Right forelimb (tissue), 1 donor: ENCODE measurements at regions not wholly inside any gene's neighbourhood (a gene's known extent, or its start where the extent isn't known, plus 50 kb on each side); places are given as distances from the start of the nearest gene placed in this dataset.
"Not testable (repeated sequence)": the region's sequence is repeated elsewhere in the genome, so short reads cannot be mapped to it uniquely, and the experiment has no call there.

Experiments used
- DNase-seq: peaks from one replicate; pipeline ENCODE4 v3.0.0-alpha.2; 2018

DNA sequence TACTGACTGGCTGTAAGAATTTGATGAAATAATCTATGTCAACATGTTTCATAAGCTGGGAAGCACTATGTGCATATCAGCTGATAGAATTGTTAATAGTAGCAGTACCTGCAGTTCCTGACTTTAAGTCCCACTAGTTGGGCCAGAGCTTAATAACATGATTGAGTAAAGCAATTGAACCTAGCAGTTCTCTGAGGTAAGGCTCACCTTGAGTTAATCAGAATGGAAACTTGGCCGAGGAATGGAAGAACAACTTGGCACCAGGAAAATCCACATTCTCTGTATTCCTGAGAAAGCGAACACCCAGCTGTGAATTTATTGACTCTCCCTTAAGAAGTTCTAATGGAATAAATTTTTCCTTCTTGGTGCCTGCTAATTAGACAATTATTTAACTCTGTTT is 262.6 kb downstream of the IGSF11 start:
- no peak for DNase-seq

DNA sequence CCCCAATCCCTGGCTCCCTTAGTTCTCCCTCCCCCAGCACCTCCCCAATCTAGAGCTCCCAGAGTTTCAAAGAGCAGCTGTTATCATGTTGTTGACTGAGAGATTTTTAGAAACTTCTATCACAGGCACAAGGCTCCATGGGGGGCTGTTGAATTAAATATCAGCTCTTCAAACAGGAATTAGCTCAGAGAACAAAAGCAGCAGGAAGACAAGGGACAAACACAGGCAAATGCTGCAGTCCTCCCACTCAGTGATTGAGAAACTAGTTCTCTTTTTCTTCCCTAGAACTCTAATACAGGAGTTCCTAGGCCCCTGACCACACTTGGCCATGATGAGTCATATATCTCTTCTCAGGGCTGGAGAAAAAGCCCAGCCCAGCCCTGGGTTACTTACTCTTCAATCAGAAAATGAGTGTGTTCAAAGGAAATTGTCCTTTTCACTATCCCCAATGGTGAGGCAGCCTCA is 262.1 kb downstream of the IGSF11 start:
- DNase-seq, result no peak

DNA sequence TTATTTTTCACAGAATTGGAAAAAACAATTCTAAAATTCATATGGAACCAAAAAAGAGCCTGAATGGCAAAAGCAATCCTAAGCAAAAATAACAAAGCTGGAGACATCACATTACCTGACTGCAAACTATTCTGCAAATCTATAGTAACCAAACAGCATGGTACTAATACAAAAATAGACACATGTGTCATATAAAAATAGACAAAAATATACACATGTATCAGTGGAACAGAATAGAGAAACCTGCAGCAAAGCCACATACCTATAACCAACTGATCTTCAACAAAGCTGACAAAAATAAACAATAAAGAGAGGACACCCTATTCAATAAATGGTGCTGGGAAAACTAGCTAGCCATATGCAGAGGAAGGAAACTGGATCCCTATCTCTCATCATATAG is 259.6 kb downstream of the IGSF11 start:
- DNase-seq, result no peak

DNA sequence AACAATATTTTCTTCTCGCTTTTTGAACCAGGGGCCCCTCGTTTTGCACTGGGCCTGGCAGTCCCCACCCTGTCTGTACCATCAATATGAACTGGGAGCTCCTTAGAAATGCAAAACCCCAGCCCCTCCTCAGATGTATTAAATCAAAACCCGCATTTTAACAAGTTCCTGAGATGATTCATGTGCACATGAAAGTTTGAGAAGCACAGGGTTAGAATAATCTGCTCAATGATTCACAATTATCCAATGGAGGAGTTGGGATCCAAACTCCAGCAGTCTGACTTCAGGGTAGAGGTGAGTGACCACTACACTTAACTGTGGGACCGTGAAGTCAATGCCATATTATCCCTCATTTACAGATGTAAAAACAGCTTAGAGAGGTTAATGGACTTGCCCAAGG is 256.4 kb downstream of the IGSF11 start:
- no peak for DNase-seq

DNA sequence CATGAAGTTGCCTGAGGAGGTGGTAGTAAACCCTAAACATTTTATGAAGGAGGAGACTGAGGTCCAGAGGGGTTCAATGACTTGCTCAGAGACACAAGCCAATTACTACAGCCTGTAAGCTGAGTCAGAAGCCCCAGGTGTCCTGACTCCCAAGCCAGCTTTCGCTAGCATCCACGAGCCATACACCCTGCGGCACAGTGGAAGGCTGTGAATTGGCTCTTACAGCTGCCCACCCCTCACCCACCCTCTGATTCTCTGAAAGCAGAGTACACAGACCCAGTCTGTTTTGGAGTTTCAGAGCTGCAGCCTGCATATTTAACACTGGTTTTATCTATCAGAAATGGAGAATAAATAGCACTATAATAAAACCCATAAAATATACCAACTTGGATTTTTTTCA is 253.4 kb downstream of the IGSF11 start:
- no peak for DNase-seq

DNA sequence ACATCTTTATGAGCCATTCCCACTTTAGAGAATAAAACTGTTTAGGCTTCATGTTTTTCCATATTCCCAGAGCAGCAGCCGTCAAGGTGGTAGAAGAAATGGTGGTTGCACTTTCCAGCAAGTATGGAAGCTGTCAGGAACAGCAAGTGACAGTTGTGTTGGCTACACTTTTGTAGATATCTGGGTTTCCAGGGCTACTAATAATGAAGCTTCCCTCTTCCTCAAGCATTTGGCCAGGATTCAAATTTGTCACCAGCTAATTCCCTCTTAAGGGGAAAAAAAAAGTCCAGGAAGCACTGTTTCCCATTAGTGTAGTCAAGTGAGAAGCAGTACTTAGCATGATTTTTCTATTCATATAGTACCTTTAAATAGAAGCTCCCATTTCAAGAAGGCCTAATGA is 252.8 kb downstream of the IGSF11 start:
- DNase-seq, result no peak

DNA sequence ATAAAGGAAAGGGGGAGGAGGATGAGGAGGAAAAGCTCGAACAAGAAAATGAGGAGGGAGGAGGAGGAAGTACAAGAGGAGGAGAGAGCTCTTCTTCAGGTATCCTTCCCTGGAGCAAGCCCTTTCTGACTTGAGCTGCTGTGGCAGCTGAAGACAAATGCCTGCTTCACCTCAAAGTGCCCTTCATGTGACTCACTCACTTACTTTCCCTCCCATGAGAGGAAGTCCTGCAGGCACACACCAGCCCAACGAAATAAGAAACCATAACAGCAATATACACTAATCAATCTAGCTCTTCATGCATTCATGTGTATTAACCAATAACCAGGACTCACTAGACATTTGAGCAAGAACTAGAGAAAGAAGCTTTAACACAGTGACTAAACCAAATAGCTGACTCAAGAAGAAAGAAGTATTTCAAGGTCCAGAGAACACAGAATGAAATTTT is 251.9 kb downstream of the IGSF11 start:
- no peak for DNase-seq

DNA sequence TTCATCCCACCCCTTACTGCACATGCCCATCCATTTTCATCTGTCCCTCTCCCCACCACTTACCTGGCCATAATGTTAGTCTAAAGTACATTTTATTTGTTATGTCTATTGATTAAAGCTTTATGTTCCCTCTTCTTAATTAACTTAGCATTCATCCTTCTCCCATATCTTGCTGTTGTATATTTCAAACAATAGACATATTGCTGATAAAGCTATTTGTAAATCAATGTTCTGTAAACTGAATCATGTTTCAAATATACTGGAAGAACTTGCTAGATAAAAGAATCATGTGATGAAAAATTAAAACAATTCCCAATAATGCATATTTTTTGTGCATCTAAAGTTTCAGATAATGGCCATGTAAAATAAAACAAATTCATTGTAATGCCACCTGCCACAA is 249.2 kb downstream of the IGSF11 start:
- no peak for DNase-seq

DNA sequence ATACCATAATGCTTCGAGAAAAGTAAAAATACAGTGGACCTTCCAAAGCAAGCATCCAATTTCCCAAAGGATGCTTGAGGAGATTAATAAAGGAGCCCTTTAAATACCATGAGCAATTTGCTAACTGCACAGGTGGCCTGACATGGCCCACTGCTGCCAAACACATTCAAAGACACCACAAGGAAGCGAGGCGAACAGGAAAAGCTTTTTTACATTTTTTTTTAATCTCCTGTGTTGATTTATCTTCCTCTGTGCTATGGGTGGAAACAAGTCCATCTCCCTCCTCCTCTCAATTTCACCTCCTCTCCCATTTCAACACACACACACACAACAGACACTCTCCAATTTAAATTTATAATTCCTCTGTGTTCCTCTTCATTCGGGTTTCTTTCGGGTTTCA is 243.4 kb downstream of the IGSF11 start:
- no peak for DNase-seq

DNA sequence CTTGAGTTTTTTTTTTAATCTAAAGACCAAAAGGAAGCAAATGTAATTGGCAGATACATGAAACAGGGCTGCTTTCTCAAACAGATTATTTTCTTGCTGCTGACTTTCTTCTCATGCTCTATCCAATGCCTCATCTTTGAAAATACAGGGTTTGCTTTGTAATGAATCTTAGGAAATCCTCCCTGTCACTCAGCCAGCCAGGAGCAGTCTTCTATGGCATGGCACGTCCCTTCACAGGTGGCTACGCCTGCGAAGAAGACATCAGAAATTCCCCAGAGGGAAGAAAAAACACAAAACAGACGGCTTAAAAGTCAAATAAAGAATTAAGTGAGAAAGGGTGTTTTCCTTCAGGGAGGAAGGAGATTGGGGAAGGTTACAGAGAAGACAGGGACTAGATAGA is 242.5 kb downstream of the IGSF11 start:
- no peak for DNase-seq

DNA sequence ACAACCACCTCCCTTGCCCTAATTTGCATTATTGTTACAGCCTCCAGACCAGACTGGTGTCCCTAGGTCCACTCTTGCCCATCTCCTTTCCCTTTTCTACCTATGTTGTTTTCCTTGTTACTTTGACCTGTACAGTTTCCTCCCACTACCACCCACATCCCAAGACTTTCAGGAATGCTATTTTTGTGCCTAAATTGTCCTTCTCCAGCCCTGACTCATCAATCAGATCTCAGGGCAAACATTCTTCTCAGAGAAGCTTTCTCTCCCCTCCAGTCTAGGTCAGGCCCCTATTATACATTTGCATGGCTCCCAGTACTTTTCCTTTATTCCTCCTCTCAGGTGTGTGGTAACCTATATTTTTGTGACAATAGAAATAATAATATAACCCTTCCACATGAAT is 241.5 kb downstream of the IGSF11 start:
- DNase-seq, result no peak

DNA sequence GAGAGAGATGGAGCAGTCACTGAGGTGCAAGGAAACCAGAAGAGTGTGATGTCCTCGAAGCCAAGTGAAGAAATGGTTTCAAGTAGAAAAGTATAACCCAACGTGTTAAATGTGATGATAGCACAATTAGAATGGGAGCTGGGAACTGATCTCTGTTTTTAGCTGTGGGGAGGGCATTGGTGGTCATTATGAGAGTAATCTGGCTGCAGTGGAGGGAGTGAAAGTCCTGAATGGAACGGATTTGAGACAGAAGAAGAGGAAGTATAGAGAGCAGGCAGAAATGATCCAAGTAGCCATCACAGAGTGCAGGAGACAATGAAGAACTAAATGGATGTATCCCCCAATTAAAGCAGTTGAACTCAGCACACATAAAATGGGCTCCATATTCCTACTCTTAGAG is 235.3 kb downstream of the IGSF11 start:
- no peak for DNase-seq

DNA sequence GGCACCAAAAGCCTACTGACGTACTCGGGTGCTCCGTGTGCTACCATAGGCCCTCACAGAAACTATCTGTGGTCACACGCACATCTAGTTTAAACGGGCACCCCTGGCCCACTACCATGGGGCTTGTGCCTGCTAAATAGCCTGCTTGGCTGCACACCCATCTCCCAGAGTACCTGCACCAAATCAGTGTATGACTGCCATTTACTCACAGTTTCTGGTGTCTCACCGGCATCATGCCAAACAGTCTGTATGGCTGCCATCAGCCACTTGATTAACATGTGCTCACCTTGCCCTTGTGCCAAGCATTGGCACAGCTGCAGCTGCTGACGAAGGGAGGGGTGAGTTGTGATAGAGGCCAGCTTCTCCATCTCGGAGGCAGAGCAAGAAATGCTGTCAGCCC is 232.7 kb downstream of the IGSF11 start:
- DNase-seq, result no peak

DNA sequence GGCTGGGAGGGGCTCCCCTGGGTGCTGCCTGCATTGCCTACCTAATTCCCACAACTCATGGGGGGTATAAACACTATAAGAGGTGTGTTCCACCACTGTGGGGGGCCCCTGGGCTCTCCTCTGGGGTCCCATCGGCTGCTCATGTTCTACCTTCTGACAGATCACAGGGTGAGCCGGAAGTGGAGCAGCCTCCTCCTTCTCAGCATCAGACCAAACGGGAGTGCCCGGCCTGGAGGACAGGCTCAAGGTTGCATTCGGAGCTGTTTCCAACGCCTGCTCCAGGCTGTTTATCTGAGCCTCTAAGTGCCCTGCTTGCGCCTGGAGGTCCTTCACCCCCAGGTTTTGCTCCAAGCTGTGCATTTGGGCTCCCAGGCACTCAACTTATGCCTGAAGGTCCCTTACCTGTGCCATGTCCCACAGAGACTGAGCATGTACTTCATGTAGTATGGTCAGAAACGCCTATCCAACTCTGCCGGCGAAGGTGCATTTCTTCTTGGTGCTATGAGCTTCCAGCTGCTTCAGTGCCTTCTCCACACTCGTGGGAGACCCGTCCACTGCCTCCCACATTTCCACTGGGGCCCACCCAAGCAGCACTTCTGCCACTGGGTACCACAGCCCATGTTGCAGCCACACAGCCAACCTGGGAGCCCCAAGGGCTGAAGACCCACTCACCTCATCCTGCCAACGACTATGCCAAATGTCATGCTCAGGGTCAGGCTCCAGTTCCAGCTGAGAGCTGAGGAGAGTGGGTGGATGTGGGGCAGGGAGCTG is 232.1 kb downstream of the IGSF11 start:
- DNase-seq, result no peak

DNA sequence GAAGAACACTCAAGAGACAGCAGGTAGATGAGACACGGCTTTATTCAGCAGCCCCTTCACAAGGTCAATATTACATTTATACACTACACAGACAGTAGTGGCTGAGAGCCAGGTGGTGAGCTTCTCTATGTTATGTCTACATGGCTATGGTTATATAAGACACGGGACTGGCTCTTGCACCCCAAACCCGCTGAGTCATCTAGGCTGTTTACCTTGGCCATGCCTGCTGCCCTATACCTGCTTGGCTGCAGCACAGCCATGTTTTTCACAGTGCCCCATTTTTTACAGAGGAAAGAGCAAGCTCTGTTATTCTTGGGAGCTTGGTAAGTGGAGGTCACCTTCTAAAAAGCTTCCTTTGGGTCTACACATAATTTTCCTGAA is 231.6 kb downstream of the IGSF11 start:
- DNase-seq, result no peak

DNA sequence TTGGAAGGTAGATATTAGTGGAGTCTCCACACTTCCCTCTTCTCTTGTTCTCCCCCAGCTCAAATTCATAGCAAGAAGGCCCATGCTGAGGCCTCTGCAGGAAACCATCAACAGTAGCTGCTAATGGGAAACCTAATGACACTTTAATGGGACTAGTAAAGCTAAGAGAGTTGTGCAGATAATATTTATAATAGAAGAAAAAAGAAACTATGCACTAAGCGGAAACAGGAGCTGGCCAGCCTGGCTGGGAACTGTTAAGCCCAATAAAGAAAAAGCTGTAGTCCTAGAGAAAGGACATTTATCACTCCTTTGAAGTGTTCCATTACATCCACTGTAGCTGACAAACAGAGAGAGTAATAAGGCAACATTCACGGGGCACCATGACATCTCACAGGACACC is 229.6 kb downstream of the IGSF11 start:
- no peak for DNase-seq

DNA sequence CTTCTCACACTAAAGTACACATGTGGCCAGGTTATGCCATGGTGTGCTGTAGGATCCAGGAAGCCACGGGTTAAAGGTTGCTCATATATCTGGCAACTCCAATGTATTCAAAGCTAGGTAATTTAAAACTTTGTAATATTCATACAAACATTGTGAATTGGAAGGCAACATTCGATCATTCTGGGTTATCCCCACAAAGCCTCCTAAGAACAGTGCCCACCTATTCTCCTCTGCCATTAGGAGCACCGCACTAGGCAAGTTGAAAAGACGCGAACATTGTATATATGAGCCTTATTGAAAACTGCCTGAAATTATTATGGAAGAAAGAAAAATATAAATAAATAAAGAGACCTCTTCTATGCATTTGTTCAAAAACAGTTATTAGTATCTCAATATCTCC is 228.2 kb downstream of the IGSF11 start:
- no peak for DNase-seq

DNA sequence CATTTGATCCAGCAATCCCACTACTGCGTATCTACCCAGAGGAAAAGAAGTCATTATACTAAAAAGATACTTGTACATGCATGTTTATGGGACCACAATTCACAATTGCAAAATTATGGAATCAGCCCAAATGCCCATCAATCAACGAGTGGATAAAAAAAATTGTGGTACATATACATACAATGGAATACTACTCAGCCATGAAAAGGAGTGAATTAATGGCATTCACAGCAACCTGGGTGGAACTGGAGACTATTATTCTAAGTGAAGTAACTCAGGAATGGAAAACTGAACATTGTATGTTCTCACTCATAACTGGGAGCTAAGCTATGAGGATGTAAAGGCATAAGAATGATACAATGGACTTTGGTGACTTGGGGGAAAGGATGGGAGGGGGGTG is 227.3 kb downstream of the IGSF11 start:
- not testable (repeated sequence) for DNase-seq

DNA sequence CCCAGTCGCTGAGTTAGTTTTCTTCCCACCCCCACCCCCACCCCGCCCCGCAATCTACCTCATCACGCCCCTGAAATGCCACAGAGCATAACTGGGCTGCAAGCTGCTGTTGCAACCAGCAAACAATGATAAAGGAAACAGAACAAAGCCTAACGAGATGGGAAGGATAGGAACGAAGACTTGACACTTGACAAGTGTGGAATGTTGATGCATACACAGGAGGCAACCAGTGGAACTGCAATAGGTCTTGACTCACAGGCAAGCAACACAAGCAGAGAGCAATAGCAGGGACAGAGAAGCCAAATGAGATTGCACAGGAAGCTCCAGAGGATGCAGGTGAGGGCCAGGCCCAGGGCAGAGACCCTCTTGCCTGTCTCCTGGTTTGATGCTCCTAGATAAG is 225.9 kb downstream of the IGSF11 start:
- no peak for DNase-seq

DNA sequence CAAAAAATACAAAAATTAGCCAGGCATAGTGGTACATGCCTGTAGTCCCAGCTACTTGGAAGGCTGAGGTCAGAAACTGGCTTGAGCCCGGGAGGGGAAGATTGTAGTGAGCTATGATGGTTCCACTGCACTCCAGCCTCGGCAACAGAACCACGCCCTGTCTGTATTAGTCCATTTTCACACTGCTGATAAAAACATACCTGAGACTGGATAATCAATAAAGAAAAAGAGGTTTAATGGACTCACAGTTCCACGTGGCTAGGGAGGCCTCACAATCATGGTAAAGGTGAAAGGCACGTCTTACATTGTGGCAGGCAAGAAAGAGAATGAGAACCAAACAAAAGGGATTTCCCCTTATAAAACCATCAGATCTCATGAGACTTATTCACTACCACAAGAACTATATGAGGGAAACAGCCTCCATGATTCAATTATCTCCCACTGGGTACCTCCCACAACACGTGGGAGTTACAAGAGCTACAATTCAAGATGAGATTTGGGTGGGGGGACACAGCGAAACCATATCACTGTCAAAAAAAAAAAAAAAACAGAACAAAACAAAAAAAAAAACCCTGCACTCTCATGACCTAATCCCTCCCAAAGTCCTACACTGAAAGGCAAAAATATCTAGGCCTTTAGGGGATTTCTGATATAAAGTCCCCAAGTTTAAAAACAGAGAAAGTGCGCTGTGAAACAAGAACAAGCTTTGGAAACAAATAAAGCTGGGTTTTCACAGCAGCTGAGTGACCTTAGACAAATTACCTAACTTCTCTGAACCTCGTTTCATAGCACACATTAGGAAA is 224.7 kb downstream of the IGSF11 start:
- DNase-seq, result no peak

DNA sequence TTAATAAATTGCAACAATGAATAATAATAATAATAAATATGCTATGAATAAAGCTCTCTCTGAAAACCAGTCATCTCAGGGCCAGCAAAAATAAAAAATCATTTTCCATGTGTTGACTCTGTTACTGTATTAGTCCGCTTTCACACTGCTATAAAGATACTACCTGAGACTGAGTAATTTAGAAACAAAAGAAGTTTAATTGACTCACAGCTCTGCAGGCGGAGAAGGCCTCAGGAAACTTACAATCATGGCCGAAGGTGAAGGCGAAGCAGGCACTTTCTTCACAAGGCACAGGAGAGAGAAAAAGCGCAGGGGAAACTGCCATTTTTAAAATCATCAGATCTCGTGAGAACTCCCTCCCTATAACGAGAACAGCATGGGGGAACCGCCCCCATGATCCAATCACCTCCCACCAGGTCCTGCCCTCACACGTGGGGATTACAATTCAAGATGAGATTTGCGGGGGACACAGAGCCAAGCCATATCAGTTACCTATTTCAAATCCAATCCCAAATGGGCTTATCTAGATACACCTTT is 224.1 kb downstream of the IGSF11 start:
- no peak for DNase-seq

DNA sequence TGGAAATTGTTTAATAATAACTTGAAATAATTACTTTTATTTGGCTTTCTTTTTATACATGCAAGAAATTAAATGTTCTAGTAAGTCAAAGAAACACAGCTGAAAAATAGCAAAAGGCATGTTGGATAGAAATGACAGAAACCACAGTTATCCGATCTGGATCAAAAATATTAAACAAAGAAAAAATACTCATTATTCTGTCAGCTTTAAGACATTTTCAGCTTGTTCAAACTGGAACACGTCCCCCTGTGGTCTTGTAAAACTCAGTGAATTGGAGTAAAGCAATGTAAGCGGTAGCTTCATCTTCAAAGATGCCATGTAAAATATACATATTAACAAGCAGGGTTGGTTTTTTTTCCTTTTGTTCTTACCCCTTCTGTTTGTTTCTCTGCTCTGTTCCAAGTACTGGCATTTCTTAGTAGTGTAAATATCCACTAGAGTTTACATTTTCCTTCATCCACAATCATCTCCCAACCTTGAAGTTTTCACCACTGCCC is 223.4 kb downstream of the IGSF11 start:
- no peak for DNase-seq

DNA sequence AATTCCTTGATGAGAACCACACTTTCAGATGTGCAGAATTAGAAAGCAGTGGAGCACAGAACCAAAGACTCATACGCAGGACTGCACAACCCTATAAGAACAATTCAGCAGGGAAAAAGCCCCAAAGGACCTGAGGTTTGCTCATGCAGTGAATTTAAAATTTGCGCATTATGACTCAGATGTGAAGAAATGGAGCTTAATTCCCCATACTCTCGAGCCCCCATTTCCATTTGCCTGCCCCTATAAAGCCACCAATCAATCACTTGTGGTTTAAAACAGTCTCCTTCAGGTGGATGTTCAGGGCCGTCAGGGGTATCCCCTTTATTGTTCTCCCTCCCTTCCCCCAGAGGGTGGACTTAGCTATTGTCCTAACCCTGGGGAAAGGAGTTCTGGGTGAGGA is 221.2 kb downstream of the IGSF11 start:
- no peak for DNase-seq

DNA sequence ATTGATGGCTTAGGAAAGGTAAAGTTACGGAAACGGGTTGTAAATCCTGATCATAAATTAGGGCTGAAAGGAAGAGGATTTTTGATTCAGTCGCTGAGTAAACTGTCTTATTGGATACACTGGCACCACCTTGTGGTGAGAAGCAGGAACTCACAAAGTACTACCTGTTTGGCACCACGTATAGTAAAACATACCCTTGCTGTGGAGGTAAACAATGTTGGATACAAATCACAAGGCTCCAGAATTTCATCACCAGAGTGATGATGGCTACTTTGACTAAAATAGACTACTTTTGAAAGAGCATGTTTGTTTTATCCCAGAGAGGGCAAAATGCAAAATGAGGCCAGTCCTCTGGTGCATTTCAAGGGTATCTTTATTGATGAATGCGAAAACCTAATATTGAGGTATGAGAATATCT is 216.9 kb downstream of the IGSF11 start:
- DNase-seq, result peak; percentile 42
